ENCODE measurements at regions not wholly inside any gene's neighbourhood (a gene's known extent, or its start where the extent isn't known, plus 50 kb on each side); places are given as distances from the start of the nearest gene placed in this dataset.
"Not testable (repeated sequence)": the region's sequence is repeated elsewhere in the genome, so short reads cannot be mapped to it uniquely, and the experiment has no call there.

GRCh38 chr2:234405462-234405861 is 91.4 kb downstream of the ARL4C start:
- DNase-seq, result no peak

DNA sequence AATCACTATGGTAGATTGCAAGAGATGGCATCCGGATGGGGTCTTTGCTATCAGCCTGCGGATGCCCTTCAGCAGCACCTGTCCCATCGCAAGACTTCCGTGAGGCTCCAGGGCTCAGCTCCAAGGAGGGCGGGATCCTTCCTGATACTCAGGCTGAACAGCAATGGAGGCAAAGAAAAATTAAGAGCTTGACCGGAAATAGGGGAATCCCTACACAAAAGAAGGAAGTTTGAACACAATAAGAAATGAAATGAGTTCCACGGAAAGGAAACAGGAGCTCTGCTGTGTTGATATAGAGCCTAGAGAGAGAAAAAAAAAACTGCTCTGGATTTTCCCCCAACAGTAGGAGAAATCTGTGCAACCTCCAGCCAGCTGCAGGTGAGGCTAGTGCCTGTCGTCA is 91.9 kb downstream of the ARL4C start:
- no peak for DNase-seq

GRCh38 chr2:234403751-234404150 is 93.1 kb downstream of the ARL4C start:
- DNase-seq, result no peak

GRCh38 chr2:234403074-234403473 is 93.8 kb downstream of the ARL4C start:
- DNase-seq, result no peak

DNA sequence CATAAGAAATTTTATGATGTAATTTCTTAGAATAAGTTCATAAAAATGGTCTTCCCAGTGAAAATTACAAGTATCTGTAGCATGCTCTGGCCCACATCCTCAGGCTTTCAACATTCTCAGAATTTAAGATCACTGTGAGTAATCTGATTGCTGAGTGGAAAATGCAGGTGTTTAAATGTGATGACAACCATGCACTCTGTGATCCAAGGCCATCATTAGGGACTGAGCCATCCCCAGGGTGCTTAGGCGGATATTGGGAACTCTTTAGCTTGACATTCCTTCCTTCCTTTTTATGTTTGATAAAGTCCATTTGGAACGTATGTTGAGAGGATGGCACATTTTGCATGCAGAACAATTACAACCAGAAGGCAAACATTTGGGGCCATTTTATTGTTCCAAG is 95.5 kb downstream of the ARL4C start:
- DNase-seq, result no peak

- no peak for DNase-seq
Observed at GRCh38 chr2:234399451-234400246, 97.2 kb downstream of the ARL4C start.

- no peak for DNase-seq
Observed at GRCh38 chr2:234398531-234398930, 98.3 kb downstream of the ARL4C start.

DNA sequence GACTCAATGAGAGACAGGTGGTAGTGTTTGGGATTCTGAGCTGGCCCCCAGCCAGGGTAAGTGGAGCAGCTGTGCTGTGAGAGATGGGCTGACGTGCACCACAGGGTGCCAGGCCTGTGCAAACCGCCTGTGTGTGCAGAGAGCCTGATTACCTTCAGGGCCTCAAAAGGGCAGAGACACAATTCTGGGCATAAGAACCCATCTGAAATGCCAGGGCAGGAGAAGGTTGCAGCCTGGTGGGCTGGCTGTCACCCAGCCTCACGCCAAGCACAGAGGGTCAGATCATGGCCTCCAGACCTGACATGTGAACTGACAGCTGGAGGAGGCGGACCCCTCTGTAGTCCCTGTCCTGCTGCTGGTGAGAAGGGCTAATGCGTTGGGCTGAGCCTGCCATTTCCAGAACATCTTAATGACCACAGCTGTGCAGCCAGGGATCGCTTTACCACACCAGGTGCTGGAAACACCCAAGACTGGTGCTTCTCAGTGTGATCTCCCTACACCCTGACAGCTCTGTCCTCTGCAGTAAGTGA is 100.9 kb downstream of the ARL4C start:
- no peak for DNase-seq

DNA sequence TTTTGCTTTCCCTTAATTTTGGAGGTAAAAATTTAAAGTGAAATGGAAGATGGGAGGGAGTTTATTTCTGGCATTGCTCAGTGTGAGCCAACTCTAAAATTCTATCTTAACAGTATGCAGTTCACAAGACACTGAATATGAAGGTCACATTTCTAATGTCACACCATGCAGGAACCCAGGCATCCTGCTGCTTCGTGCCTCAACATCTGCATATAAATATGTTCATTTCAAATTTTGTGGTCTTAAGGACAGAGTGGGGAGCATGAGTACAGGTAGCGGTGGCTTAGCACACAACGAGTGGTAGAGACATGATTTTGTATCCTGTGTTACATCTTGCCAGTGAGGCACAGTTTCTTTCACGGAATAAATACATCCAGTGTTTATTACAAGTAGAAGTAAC is 102.4 kb downstream of the ARL4C start:
- no peak for DNase-seq

DNA sequence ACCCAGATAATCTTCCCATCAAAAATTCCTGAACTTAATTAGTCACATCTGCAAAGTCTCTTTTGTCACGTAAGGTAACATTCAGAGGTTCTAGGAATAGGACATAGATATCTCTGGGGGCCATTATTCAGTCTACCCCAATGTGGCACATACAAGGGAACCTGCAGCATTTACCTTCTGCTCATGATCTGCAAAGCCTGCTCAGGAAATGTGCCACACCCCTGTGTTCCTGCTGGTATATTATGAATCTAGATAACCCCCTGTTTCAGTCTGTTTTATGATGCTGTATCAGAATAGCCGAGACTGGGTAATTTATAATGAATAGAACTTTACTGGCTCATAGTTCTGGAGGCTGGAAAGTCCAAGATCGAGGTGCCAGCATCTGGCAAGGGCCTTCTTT is 103.5 kb downstream of the ARL4C start:
- no peak for DNase-seq

- no peak for DNase-seq
Observed at GRCh38 chr2:234392041-234392615, 104.8 kb downstream of the ARL4C start.

- DNase-seq, result no peak
Observed at GRCh38 chr2:234391625-234392024, 105.3 kb downstream of the ARL4C start.

DNA sequence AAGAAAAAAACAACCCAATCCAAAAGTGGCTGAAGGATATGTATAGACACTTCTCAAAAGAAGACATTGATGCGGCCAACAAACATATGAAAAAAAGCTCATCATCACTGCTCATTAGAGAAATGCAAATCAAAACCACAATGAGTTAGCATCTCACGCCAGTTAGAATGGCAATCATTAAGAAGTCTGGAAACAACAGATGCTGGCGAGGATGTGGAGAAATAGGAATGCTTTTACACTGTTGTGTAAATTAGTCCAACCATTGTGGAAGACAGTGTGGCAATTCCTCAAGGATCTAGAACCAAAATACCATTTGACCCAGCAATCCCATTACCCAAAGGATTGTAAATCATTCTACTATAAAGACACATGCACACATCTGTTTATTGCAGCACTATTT is 107.2 kb downstream of the ARL4C start:
- not testable (repeated sequence) for DNase-seq

DNA sequence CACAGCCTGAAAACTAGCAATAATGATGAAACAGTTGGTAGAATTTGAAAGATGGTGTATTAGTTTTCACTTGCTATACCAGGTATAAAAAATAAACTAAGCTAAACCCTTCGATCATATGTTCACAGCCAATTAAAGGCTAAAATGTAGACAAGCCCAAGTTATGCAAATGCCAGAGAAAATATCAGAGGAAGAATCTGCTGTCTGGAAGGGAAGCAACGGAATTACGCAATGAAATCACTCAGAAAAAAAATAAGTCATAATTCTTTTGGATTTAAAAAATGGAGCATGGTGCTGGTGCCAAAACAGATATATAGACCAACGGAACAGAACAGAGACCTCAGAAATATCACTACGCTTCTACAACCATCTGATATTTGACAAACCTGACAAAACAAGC is 108.3 kb downstream of the ARL4C start:
- no peak for DNase-seq

DNA sequence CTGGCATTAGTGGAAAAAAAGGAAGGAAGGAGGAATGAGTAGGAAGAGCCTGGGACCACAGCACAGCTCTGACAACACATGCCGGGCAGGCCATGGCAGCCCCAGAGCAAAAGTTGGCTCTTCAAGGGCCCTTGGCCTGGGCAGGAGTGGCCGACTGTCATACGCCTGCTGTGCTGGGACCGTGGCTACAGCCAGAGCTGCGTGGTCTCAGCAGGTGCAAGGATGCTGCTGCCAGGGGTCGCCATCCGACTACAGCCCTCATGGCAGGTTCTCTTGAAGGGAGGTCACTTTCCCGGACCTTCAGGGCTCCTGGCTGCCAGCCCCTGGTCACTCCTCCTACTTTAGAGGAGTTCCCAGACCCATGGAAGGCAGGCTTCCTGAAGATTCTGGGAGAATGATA is 109.9 kb downstream of the ARL4C start:
- DNase-seq, result no peak

DNA sequence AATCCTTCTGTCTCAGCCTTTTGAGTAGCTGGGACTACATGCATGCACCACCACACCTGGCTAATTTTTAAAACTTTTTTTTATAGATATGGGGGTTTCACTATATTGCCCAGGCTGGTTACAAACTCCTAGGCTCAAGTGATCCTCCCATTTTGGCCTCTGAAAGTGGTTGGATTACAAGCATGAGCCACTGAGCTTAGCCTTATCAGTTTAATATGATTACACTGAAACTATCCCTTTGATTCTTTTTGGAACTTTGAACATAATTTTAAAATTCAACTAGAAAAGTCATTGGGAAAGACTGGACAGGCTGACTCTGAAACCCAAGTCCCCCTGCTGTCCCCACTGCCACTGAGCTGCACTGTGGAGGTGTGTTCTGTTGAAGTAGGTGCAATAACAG is 114.8 kb downstream of the ARL4C start:
- DNase-seq, result no peak

DNA sequence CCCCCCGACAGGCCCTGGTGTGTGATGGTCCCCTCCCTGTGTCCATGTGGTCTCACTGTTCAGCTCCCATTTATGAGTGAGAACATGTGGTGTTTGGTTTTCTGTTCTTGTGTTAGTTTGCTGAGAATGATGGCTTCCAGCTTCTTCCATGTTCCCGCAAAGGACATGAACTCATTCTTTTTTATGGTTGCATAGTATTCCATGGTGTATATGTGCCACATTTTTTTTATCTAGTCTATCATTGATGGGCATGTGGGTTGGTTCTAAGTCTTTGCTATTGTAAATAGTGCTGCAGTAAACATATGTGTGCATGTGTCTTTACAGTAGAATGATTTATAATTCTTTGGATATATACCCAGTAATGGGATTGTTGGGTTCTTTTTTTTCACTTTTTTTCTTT is 117.9 kb downstream of the ARL4C start:
- DNase-seq, result not testable (repeated sequence)

GRCh38 chr2:234378440-234378839 is 118.4 kb downstream of the ARL4C start:
- no peak for DNase-seq

DNA sequence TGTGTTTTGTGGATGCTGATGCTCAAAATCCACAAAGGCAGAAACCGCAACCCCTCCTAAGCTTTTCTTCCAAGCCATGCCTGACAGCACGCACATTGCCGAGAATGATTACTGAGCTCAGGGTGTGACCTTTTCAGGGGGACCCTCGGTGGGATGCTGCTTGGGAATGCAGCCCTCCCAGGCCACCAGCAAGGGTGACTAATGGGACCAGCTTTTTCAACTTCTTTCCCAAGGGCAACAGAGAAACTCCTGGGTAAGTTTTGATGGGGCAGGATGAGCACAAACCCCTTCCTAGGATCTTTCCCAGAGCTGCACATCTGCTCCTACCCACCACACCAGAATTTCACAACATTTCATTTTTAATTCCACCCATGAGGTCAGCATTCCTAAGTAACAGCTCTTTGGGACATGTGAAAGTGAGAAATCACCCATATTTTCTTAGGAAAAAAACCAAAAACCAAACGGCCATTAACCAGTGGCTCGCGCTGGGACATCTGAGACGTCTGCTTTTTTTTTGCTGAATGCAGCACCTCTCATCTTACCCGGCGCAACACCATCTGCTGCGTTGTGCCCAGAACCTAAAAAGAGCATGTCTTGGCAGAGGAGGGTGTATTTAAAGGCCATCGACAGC is 119.0 kb downstream of the ARL4C start:
- DNase-seq, result no peak

DNA sequence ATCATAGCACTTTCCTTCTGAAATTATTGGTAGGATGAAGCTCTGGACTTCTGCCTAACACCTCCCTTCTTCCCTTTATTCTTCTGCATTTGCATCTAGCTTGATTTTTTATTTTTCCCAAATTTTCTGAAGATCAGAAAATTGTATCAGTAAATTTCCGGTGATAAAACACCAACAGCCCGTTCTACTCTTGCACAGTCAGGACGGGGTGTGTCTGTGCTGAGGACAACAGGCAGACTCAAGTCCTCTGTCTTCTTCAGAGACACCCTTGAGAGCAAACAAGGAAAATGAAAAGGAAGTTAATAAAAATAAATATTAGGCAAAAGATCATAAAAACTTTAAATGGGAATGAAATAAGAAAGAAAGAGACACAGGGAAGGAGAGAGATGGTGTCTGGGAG is 120.7 kb downstream of the ARL4C start:
- DNase-seq, result no peak

DNA sequence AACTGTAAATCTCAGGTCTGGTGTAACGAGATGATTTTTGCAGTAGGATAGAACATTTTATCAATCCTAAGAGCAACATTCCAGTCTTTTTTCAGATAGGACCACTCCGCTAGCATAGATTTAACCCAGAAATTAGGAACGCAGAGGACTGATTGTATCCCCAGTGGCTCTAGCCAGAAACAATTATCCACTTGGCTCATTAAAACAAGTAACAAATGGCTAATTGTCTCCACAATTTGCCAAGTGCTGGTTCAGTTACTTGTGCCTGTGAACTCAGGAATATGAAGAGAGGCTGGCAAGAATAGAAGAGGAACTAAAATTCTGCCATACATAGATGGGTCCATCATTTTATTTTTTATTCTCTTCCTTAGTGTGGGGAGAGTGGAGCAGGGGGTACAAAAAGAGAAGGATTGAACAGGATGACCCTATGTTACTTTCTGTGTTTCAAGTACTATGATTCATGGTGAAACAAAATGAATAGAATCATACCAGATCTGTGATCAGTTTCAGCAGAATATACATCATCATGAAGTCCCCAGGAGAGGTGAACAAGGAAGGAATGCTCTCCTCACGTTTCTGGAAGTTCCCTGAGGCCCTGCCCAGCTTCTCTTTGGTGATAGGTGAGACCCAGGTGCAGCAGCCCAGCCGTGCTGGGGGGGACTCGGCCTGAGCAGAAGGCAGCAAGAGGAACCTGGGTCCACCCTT is 121.6 kb downstream of the ARL4C start:
- no peak for DNase-seq

DNA sequence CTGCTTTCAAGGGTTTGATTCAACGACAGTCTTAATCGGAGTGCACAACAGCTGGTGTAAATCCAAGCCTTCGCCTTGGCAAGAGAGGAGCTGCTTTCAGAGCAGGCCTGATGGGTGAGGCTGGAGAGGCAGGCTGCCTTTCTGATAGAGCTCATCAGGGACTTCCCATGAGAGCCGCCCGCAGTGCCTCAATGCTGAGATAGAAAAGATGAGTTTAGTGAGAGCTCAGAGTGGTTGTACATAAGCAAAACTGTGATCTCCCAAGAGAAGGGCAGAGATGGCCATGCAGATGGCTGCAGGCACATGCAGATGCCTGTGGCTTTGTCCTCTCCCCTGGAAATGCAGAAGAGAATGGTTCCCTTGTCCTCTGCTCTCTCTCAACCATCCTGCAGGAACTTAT is 122.1 kb downstream of the ARL4C start:
- DNase-seq, result no peak

GRCh38 chr2:234374150-234374508 is 122.8 kb downstream of the ARL4C start:
- DNase-seq, result no peak

Data from activated T-cell treated with anti-CD3 and anti-CD28 coated beads, Interleukin-2, amount 50 U/mL, for 1 hour (primary cell).